ENCODE measurements at regions not wholly inside any gene's neighbourhood (a gene's known extent, or its start where the extent isn't known, plus 50 kb on each side); places are given as distances from the start of the nearest gene placed in this dataset.
A peak's percentile ranks its signal among the peaks of the same experiment; 100 is the strongest.
"Not testable (repeated sequence)": the region's sequence is repeated elsewhere in the genome, so short reads cannot be mapped to it uniquely, and the experiment has no call there.

DNA sequence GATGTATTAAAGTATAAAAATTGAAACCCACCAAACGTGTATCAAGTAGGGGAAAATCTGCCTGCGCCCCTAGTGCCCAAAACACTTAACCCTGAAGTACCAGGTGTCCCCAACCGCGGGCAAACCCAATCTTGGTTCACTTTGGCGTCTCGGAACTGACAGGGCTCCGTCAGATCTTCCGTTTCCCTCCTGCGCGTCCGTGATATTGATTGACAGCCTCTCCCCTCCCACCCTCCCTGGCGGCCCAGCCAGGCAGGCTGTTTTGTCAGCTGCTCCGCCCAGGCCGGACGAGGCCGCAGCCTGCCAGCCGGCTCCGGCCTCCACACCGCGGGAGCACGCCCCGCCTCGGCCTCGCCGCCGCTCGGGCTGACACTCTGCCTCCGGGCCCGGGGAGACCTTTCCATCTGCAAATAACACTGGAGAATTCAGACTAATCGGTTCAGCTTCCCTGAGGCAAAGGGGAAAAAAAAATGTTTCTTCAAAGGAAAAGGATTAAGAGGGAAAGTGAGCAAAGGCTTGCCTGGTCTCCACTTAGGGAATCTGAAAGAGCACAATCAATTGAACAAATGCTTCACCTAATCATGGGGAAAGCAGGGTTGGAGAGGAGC is 234.9 kb upstream of the MCHR2 start:
- H3K4me3 ChIP-seq (ENCODE audit: insufficient read depth, low read length, poor library complexity, severe bottlenecking) = peak overlapping the region; percentile 18
- no peaks in the 10 kb centered on the region for H4K20me1 ChIP-seq (ENCODE audit: low read depth, low read length)
- H3K27ac ChIP-seq (ENCODE audit: low read depth, low read length) = peak overlapping the region; percentile 15
- peak overlapping the region; percentile 91 for H2AFZ ChIP-seq (ENCODE audit: low read depth, low read length, severe bottlenecking)
- H3K4me2 ChIP-seq (ENCODE audit: low read depth, low read length, poor library complexity, severe bottlenecking) = peak overlapping the region; percentile 54
- H3K27me3 ChIP-seq (ENCODE audit: low read length) = no peaks in the 10 kb centered on the region
- H3K9ac ChIP-seq (ENCODE audit: low read length) = peak overlapping the region; percentile 46
- TF ChIP-seq, protein P1, sequence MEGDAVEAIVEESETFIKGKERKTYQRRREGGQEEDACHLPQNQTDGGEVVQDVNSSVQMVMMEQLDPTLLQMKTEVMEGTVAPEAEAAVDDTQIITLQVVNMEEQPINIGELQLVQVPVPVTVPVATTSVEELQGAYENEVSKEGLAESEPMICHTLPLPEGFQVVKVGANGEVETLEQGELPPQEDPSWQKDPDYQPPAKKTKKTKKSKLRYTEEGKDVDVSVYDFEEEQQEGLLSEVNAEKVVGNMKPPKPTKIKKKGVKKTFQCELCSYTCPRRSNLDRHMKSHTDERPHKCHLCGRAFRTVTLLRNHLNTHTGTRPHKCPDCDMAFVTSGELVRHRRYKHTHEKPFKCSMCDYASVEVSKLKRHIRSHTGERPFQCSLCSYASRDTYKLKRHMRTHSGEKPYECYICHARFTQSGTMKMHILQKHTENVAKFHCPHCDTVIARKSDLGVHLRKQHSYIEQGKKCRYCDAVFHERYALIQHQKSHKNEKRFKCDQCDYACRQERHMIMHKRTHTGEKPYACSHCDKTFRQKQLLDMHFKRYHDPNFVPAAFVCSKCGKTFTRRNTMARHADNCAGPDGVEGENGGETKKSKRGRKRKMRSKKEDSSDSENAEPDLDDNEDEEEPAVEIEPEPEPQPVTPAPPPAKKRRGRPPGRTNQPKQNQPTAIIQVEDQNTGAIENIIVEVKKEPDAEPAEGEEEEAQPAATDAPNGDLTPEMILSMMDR (IDR thresholded peaks at IDR 0.05; ENCODE audit: insufficient read depth, low read length, poor library complexity, severe bottlenecking) = no peak
- TF ChIP-seq EZH2phosphoT487 (conservative IDR thresholded peaks at IDR 0.05; ENCODE audit: low read length) = no peak
- no peaks in the 10 kb centered on the region for H3F3A ChIP-seq (ENCODE audit: insufficient read depth)
- no peaks in the 10 kb centered on the region for H3K9me2 ChIP-seq (replicated peaks; ENCODE audit: insufficient read depth, low read length)
- H3K36me3 ChIP-seq (ENCODE audit: low read length) = no peaks in the 10 kb centered on the region
- H3K9me3 ChIP-seq (ENCODE audit: insufficient read depth, low read length) = no peaks in the 10 kb centered on the region
- no peaks in the 10 kb centered on the region for H3K79me2 ChIP-seq (ENCODE audit: insufficient read depth, low read length)

DNA sequence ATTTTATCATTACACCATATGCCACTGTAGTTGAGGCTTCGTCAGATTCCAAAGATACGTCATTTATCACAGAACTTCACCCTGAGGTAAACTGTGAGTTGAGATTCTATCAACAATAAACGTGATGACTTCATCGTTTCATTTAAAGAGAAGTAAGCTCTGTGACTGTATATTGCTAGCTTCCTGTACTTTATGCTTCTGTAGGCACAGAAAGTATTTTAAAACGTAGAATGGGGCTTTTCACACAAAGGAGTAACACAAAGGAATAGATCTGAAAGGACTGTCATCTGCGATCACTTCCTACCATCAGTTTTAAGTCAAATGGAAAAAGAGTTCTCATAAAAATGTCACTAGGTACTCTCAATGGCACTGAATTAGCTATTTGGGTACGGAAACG is 234.4 kb upstream of the MCHR2 start:
- Histone ChIP-seq H3K27ac (ENCODE audit: low read depth, low read length) (peak overlapping the region; percentile 15), H3F3A (ENCODE audit: insufficient read depth) (no peaks in the 10 kb centered on the region), H3K9me2 (replicated peaks; ENCODE audit: insufficient read depth, low read length) (no peaks in the 10 kb centered on the region), H3K36me3 (ENCODE audit: low read length) (no peaks in the 10 kb centered on the region), H2AFZ (ENCODE audit: low read depth, low read length, severe bottlenecking) (peak overlapping the region; percentile 71), H4K20me1 (ENCODE audit: low read depth, low read length) (no peaks in the 10 kb centered on the region), H3K4me3 (ENCODE audit: insufficient read depth, low read length, poor library complexity, severe bottlenecking) (peak overlapping the region; percentile 18), H3K27me3 (ENCODE audit: low read length) (no peaks in the 10 kb centered on the region), H3K79me2 (ENCODE audit: insufficient read depth, low read length) (no peaks in the 10 kb centered on the region), H3K4me2 (ENCODE audit: low read depth, low read length, poor library complexity, severe bottlenecking) (peak overlapping the region; percentile 54), H3K9ac (ENCODE audit: low read length) (peak overlapping the region; percentile 46; the same call in 1 of the 2 replicates), H3K9me3 (ENCODE audit: insufficient read depth, low read length) (no peaks in the 10 kb centered on the region)
- TF ChIP-seq, protein P1 (IDR thresholded peaks at IDR 0.05; ENCODE audit: insufficient read depth, low read length, poor library complexity, severe bottlenecking) = no peak

DNA sequence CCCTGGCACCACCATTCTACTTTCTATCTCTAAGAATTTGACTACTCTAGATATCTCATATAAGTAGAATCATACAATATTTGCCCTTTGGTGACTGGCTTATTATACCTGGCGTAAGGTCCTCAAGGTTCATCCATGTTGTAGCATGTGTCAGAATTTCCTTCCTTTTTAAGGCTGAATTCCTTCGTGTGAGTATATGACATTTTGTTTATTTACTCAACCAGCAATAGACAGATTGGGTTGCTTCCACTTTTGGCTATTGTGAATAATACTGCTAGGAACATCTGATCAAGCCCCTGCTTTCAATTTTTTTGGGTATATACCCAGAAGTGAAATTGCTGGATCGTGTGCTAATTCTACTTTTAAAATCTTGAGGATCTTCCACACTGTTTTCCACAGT is 232.8 kb upstream of the MCHR2 start:
- H3K9me2 ChIP-seq (replicated peaks; ENCODE audit: insufficient read depth, low read length) = no peaks in the 10 kb centered on the region
- no peaks in the 10 kb centered on the region for H3K9me3 ChIP-seq (ENCODE audit: insufficient read depth, low read length)
- no peaks in the 10 kb centered on the region for H4K20me1 ChIP-seq (ENCODE audit: low read depth, low read length)
- H3K4me2 ChIP-seq (ENCODE audit: low read depth, low read length, poor library complexity, severe bottlenecking) = no peak overlapping the region
- no peak overlapping the region for H2AFZ ChIP-seq (ENCODE audit: low read depth, low read length, severe bottlenecking)
- no peak overlapping the region for H3K27ac ChIP-seq (ENCODE audit: low read depth, low read length)
- no peak overlapping the region for H3K9ac ChIP-seq (ENCODE audit: low read length)
- no peaks in the 10 kb centered on the region for H3K36me3 ChIP-seq (ENCODE audit: low read length)
- no peak for TF ChIP-seq EZH2phosphoT487 (conservative IDR thresholded peaks at IDR 0.05; ENCODE audit: low read length)
- TF ChIP-seq, protein P1 (IDR thresholded peaks at IDR 0.05; ENCODE audit: insufficient read depth, low read length, poor library complexity, severe bottlenecking) = no peak
- no peak overlapping the region for H3K4me3 ChIP-seq (ENCODE audit: insufficient read depth, low read length, poor library complexity, severe bottlenecking)
- H3F3A ChIP-seq (ENCODE audit: insufficient read depth) = no peaks in the 10 kb centered on the region
- H3K79me2 ChIP-seq (ENCODE audit: insufficient read depth, low read length) = no peaks in the 10 kb centered on the region
- H3K27me3 ChIP-seq (ENCODE audit: low read length) = no peaks in the 10 kb centered on the region

DNA sequence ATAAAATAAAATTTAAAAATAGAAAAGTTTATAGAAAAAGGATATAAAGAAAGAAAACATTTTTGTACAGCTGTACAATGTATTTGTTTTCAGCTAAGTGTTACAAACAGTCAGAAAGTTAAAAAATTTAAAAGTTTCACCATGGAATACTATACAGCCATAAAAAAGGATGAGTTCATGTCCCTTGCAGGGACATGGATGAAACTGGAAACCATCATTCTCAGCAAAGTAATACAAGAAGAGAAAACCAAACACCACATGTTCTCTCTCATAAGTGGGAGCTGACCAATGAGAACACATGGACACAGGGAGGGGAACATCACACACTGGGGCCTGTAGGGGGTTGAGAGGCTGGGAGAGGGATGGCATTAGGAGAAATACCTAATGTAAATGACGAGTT is 229.9 kb upstream of the MCHR2 start:
- H3K27me3 ChIP-seq (ENCODE audit: low read length); H3K4me2 ChIP-seq (ENCODE audit: low read depth, low read length, poor library complexity, severe bottlenecking); H3K9me2 ChIP-seq (replicated peaks; ENCODE audit: insufficient read depth, low read length); H3K9me3 ChIP-seq (ENCODE audit: insufficient read depth, low read length); H4K20me1 ChIP-seq (ENCODE audit: low read depth, low read length); H3K4me3 ChIP-seq (ENCODE audit: insufficient read depth, low read length, poor library complexity, severe bottlenecking); H3F3A ChIP-seq (ENCODE audit: insufficient read depth); H2AFZ ChIP-seq (ENCODE audit: low read depth, low read length, severe bottlenecking); H3K79me2 ChIP-seq (ENCODE audit: insufficient read depth, low read length); H3K36me3 ChIP-seq (ENCODE audit: low read length); H3K27ac ChIP-seq (ENCODE audit: low read depth, low read length); H3K9ac ChIP-seq (ENCODE audit: low read length): not testable (repeated sequence)
